Heart left ventricle (tissue), 13 donors: ENCODE measurements at regions not wholly inside any gene's neighbourhood (a gene's known extent, or its start where the extent isn't known, plus 50 kb on each side); places are given as distances from the start of the nearest gene placed in this dataset.

Source experiments
- POLR2A ChIP-seq, 2 donors: fragments of 450-650 bp; IDR thresholded peaks; one replicate each; pipeline ENCODE4 v1.6.1; 2017; ENCODE audit warnings: antibody characterized with exemption in 2 of 2, mild to moderate bottlenecking in 2 of 2, moderate library complexity in 2 of 2
- TF ChIP-seq, protein P1 (sequence below), 12 donors: fragments of 200-600 bp; sonication (generic) in 4 of 12; IDR thresholded peaks; one replicate each; pipeline versions ENCODE4 v1.5.0 to v1.8.0; 2018 to 2022; ENCODE audit warnings: antibody characterized with exemption in 12 of 12, mild to moderate bottlenecking in 5 of 12
- donor health status: ischemic (EF 13 %, LVEDD 7.1; RV severe dilation, severe dysfunction).
- donor health status: DM: no; HTN: yes; CAD: no.
- donor health status: DM: no; HTN: no; CAD: no.
- donor health status: ischemic (EF 25% LVEDD 6.9; RV normal size, moderate dysfunction).
- donor health status: ischemic (EF 25% LVEDD 5.7; RV mildly dilated, moderate dysfunction).
- donor health status: ischemic (EF 35%, LVEDD 5.7; RV mildly dilated, moderate dysfunction).
- donor health status: nonischemic (EF 11% LVEDD 7.7; RV severe dilation, severe dysfunction).
- donor health status: DM: yes; HTN: yes; CAD: no.
- donor health status: PGD.
- donor health status: ischemic (EF 29% LVEDD 5.4; RV normal size, mild dysfunction).
- donor health status: nonischemic (EF 23%, LVEDD 6.1; RV moderate dilation, normal function).

DNA sequence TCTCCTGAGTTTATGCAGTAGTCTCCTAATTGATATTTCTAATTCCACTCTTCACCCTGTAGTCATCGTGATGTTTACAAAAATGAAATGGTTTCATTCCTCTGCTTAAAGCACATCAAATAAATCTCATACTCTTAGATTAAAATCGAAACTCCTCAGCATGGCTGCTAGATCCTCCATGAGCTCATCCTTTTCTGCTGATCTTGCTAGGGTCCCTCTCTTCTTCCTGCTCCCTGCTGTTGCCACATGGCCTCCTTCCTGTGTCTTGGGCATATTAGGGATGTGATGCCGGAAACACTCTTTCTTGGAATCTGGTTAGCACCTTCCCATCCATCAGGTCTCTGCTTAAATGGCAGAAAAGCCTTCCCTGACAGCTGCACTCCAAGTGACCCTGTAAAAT lies 59.5 kb upstream of the MEGF10 start:
- TF ChIP-seq, protein P1, sequence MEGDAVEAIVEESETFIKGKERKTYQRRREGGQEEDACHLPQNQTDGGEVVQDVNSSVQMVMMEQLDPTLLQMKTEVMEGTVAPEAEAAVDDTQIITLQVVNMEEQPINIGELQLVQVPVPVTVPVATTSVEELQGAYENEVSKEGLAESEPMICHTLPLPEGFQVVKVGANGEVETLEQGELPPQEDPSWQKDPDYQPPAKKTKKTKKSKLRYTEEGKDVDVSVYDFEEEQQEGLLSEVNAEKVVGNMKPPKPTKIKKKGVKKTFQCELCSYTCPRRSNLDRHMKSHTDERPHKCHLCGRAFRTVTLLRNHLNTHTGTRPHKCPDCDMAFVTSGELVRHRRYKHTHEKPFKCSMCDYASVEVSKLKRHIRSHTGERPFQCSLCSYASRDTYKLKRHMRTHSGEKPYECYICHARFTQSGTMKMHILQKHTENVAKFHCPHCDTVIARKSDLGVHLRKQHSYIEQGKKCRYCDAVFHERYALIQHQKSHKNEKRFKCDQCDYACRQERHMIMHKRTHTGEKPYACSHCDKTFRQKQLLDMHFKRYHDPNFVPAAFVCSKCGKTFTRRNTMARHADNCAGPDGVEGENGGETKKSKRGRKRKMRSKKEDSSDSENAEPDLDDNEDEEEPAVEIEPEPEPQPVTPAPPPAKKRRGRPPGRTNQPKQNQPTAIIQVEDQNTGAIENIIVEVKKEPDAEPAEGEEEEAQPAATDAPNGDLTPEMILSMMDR (IDR thresholded peaks at IDR 0.05), result no peak
- TF ChIP-seq POLR2A (IDR thresholded peaks at IDR 0.05), result no peak
